HepG2 (cell line): ENCODE measurements at regions not wholly inside any gene's neighbourhood (a gene's known extent, or its start where the extent isn't known, plus 50 kb on each side); places are given as distances from the start of the nearest gene placed in this dataset.

Experiments used
- ATAC-seq: fragments of 200-7000 bp; cut with Tn5 transposase; 3 replicates; pipeline ENCODE4 v1.9.1; 2020; ENCODE audit warnings: mild to moderate bottlenecking, moderate library complexity
- BruUV-seq: library from RNA; stranded (reverse); fragments of 400-500 nt; replicated peaks from 2 replicates; lab custom pipeline; 2021; lab: Mats Ljungman, UMichigan
- CTCF ChIA-PET: fragments of 300-600 bp; formaldehyde crosslinking; extraction: SDS; loops from one replicate; lab custom pipeline; 2021; ENCODE audit warnings: low total read pairs, inconsistent platforms, low intra/inter-chr PET ratio; lab: Yijun Ruan, JAX
- POLR2A ChIA-PET: fragments of 350-600 bp; sonication (Branson Sonifier 250); formaldehyde crosslinking; loops from one replicate; lab custom pipeline; 2020; ENCODE audit warnings: antibody characterized with exemption, inconsistent platforms; lab: Yijun Ruan, JAX
- DNase-seq: peaks from one replicate; pipeline ENCODE4 v3.0.0-alpha.2; 2015; ENCODE audit warnings: low spot score
- FAIRE-seq: peaks from 3 replicates; lab custom pipeline; 2011; peaks lifted over from hg19 to GRCh38; lab: Jason Lieb, UNC
- H2AFZ ChIP-seq: one replicate; pipeline ENCODE4 v1.6.1; 2011; ENCODE audit warnings: low read length, inconsistent platforms
- H3K27ac ChIP-seq: fragments of 300-600 bp; 3 replicates; pipeline ENCODE4 v1.8.0; 2011; ENCODE audit warnings: mixed run types, mild to moderate bottlenecking, mixed read lengths, low read length, inconsistent platforms; ENCODE audit not compliant: insufficient read depth; ENCODE audit errors: extremely low read length
- H3K27me3 ChIP-seq, 2 experiments: fragments of 200-600 bp in 1 of 2; 2 replicates in 1 of 2; 3 replicates in 1 of 2; pipeline versions ENCODE4 v1.6.0 to v1.8.0; 2011; ENCODE audit warnings: low read length in 2 of 2, mild to moderate bottlenecking in 2 of 2, moderate library complexity in 2 of 2, inconsistent platforms in 1 of 2; ENCODE audit not compliant: insufficient read depth in 2 of 2, control insufficient read depth in 1 of 2
- H3K36me3 ChIP-seq, 2 experiments: fragments of 200-600 bp in 1 of 2; replicated peaks in 1 of 2; 2 replicates in 1 of 2; 3 replicates in 1 of 2; pipeline versions ENCODE4 v1.5.1 to v1.8.0; 2011; ENCODE audit warnings: low read length in 2 of 2, inconsistent platforms in 1 of 2; ENCODE audit not compliant: insufficient read depth in 2 of 2, control insufficient read depth in 1 of 2
- H3K4me1 ChIP-seq: 2 replicates; pipeline ENCODE4 v1.5.1; 2012; ENCODE audit warnings: low read length, inconsistent platforms; ENCODE audit not compliant: insufficient read depth
- H3K4me2 ChIP-seq: 2 replicates; pipeline ENCODE4 v1.6.0; 2011; ENCODE audit warnings: low read depth, low read length, inconsistent platforms
- H3K4me3 ChIP-seq, 3 experiments: fragments of 200-600 bp in 1 of 3; sonication (generic), shearing (Covaris generic) in 1 of 3; replicated peaks in 1 of 3; 2 replicates each; pipeline ENCODE4 v1.5.1; 2011 to 2016; ENCODE audit warnings: low read length in 3 of 3, inconsistent platforms in 2 of 3, low read depth in 2 of 3, mild to moderate bottlenecking in 2 of 3, control low read depth in 1 of 3, mixed read lengths in 1 of 3; ENCODE audit not compliant: insufficient read depth in 1 of 3
- H3K79me2 ChIP-seq: one replicate; pipeline ENCODE4 v1.6.1; 2011; ENCODE audit warnings: low read length, inconsistent platforms; ENCODE audit not compliant: insufficient read depth
- H3K9ac ChIP-seq: 2 replicates; pipeline ENCODE4 v1.6.0; 2011; ENCODE audit warnings: mild to moderate bottlenecking, low read depth, low read length, inconsistent platforms; ENCODE audit not compliant: insufficient read depth
- H3K9me3 ChIP-seq: 2 replicates; pipeline ENCODE4 v1.5.1; 2012; ENCODE audit warnings: mild to moderate bottlenecking, low read length
- H4K20me1 ChIP-seq: 2 replicates; pipeline ENCODE4 v1.6.0; 2011; ENCODE audit warnings: inconsistent platforms, mild to moderate bottlenecking, low read length, moderate library complexity; ENCODE audit not compliant: insufficient read depth
- ARNT2 ChIP-seq: sonication (generic); formaldehyde crosslinking; IDR thresholded peaks from 2 replicates; pipeline ENCODE4 v1.8.0; 2022; ENCODE audit warnings: mild to moderate bottlenecking, low read depth, missing genetic modification reagents, moderate library complexity
- ATF7-NPFF ChIP-seq: sonication (generic); formaldehyde crosslinking; IDR thresholded peaks from 2 replicates; pipeline ENCODE4 v1.8.1; 2023; ENCODE audit warnings: mild to moderate bottlenecking, low read depth, missing genetic modification reagents, moderate library complexity
- HDAC1 ChIP-seq: sonication (generic); formaldehyde crosslinking; IDR thresholded peaks from 2 replicates; pipeline ENCODE4 v1.5.1; 2020; ENCODE audit warnings: mild to moderate bottlenecking, missing genetic modification reagents
- MTERF4 ChIP-seq: sonication (generic); formaldehyde crosslinking; IDR thresholded peaks from 2 replicates; pipeline ENCODE4 v1.8.0; 2023; ENCODE audit warnings: mild to moderate bottlenecking, missing genetic modification reagents
- NPAS2 ChIP-seq: sonication (generic); formaldehyde crosslinking; IDR thresholded peaks from 2 replicates; pipeline ENCODE4 v1.8.0; 2022; ENCODE audit warnings: mild to moderate bottlenecking, missing genetic modification reagents, borderline replicate concordance
- SMAD3 ChIP-seq: sonication (generic); formaldehyde crosslinking; IDR thresholded peaks from 2 replicates; pipeline ENCODE4 v1.4.0; 2020; ENCODE audit warnings: missing genetic modification reagents
- TFDP1 ChIP-seq: IDR thresholded peaks from 2 replicates; pipeline ENCODE4 v1.6.1; 2016; ENCODE audit warnings: missing compliant biosample characterization, missing genetic modification reagents, borderline replicate concordance
- ZNF3 ChIP-seq: IDR thresholded peaks from 2 replicates; pipeline ENCODE4 v1.7.0; 2017; ENCODE audit warnings: inconsistent platforms
- ZNF607 ChIP-seq: sonication (generic); formaldehyde crosslinking; IDR thresholded peaks from 2 replicates; pipeline ENCODE4 v1.5.1; 2020; ENCODE audit warnings: missing genetic modification reagents, mild to moderate bottlenecking, borderline replicate concordance
- ZNF691 ChIP-seq: sonication (generic); formaldehyde crosslinking; IDR thresholded peaks from 2 replicates; pipeline ENCODE4 v1.4.0; 2020; ENCODE audit warnings: missing genetic modification reagents, low read depth, mild to moderate bottlenecking, borderline replicate concordance
- ZNF740 ChIP-seq: sonication (generic); formaldehyde crosslinking; IDR thresholded peaks from 2 replicates; pipeline ENCODE4 v1.4.0; 2020; ENCODE audit warnings: missing genetic modification reagents
- WGBS: methylation state at CpG from one replicate; pipeline ENCODE4 v1.1.6; 2017; ENCODE audit warnings: low lambda C conversion rate; 5-methylcytosine and 5-hydroxymethylcytosine counted together
- in situ Hi-C: cut with HindIII; loops from 2 replicates; pipeline ENCODE4 v1.10.0; 2017; ENCODE audit warnings: low pct_unique_long_range_greater_than_20kb; ENCODE audit not compliant: extremely low pct_ligation_motif_present
- intact Hi-C: fragments of 100-400 bp; cut with micrococcal nuclease; formaldehyde crosslinking; loops from one replicate; pipeline ENCODE4 v1.10.0; 2022; ENCODE audit not compliant: unreplicated experiment

- DNase-seq (no peak), ATAC-seq (no peak), FAIRE-seq (no peak)
- Histone ChIP-seq H3K4me3 (no peak overlapping the region), H2AFZ (no peak overlapping the region), H3K79me2 (no peaks in the 10 kb centered on the region), H3K4me2 (no peak overlapping the region), H3K9me3 (no peaks in the 10 kb centered on the region), H3K4me1 (peaks cover 71% of the 10 kb centered on the region), H4K20me1 (no peaks in the 10 kb centered on the region), H3K27ac (no peak overlapping the region), H3K36me3 (no peaks in the 10 kb centered on the region), H3K9ac (no peak overlapping the region), H3K27me3 (peaks cover 0 to 37% of the 10 kb centered on the region in 2 experiments; a peak in 3 of 5 replicates)
- intact Hi-C loops (no loop called here), in situ Hi-C loops (no loop called here)
- CTCF ChIA-PET, result no interaction called here
- WGBS, result 67% methylated on average over 15 of the region's 15 CpGs
- TF ChIP-seq HDAC1 (no peak), ZNF691 (peak; percentile 39; the same call in 1 of the 2 replicates)
- no TSS peak for BruUV-seq
- POLR2A ChIA-PET, result no interaction called here
These were observed 69.7 kb upstream of the DLK1 start for GRCh38 chr14:100656996-100657395.

GRCh38 chr14:100657780-100658179 is 68.9 kb upstream of the DLK1 start:
- FAIRE-seq, result no peak
- Histone ChIP-seq H3K4me1 (peaks cover 76% of the 10 kb centered on the region), H3K4me3 (no peak overlapping the region), H3K9me3 (no peaks in the 10 kb centered on the region), H4K20me1 (no peaks in the 10 kb centered on the region), H3K4me2 (0 out of 2 replicates have a peak overlapping the region, but pooled peaks have one; percentile 56), H3K9ac (no peak overlapping the region), H2AFZ (no peak overlapping the region), H3K27ac (no peak overlapping the region), H3K79me2 (no peaks in the 10 kb centered on the region), H3K36me3 (no peaks in the 10 kb centered on the region), H3K27me3 (peaks cover 0 to 30% of the 10 kb centered on the region in 2 experiments; a peak in 3 of 5 replicates)
- CTCF ChIA-PET, result no interaction called here
- no peak for ATAC-seq
- in situ Hi-C loops, result no loop called here
- intact Hi-C loops, result no loop called here
- no peak for DNase-seq
- 29% methylated on average over 4 of the region's 4 CpGs for WGBS
- TF ChIP-seq SMAD3 (no peak), ARNT2 (CRISPR knock-in tag) (no peak), ATF7-NPFF (CRISPR knock-in tag) (no peak), NPAS2 (no peak), ZNF3 (CRISPR knock-in tag) (peak; percentile 96), TFDP1 (CRISPR knock-in tag) (no peak), ZNF740 (CRISPR knock-in tag) (no peak), MTERF4 (CRISPR knock-in tag) (no peak), ZNF607 (CRISPR knock-in tag) (no peak)
- BruUV-seq, result no TSS peak
- POLR2A ChIA-PET, result no interaction called here
